22Rv1 (cell line): ENCODE measurements at regions not wholly inside any gene's neighbourhood (a gene's known extent, or its start where the extent isn't known, plus 50 kb on each side); places are given as distances from the start of the nearest gene placed in this dataset.

Source experiments
- ZFX ChIP-seq: fragments of 450-650 bp; IDR thresholded peaks from 2 replicates; pipeline ENCODE4 v1.6.1; 2017; ENCODE audit warnings: antibody characterized with exemption, borderline replicate concordance
- TF ChIP-seq, protein P1 (sequence below): fragments of 450-650 bp; IDR thresholded peaks from 2 replicates; pipeline ENCODE4 v1.5.1; 2017; ENCODE audit warnings: mild to moderate bottlenecking

DNA sequence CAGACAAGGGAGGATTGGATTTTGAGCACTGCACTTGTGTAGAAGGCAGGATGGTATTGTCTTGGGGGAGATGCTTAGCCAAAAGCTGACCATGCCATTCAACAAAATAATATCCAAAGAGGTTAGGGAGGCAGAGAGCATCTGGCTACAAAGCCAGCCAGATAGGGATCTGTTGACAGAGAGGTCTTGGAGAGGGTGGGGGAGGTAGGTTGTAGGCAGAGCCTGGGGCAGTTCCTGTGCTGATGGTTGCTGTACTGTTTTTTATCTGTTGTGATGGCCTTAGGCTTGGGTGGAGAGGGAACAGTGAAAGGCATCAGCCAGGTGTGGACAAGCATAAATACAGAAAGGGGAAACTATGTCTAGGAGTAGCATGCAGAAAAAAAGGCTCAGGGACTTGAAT is 100.9 kb downstream of the AQP4 start:
- TF ChIP-seq, protein P1, sequence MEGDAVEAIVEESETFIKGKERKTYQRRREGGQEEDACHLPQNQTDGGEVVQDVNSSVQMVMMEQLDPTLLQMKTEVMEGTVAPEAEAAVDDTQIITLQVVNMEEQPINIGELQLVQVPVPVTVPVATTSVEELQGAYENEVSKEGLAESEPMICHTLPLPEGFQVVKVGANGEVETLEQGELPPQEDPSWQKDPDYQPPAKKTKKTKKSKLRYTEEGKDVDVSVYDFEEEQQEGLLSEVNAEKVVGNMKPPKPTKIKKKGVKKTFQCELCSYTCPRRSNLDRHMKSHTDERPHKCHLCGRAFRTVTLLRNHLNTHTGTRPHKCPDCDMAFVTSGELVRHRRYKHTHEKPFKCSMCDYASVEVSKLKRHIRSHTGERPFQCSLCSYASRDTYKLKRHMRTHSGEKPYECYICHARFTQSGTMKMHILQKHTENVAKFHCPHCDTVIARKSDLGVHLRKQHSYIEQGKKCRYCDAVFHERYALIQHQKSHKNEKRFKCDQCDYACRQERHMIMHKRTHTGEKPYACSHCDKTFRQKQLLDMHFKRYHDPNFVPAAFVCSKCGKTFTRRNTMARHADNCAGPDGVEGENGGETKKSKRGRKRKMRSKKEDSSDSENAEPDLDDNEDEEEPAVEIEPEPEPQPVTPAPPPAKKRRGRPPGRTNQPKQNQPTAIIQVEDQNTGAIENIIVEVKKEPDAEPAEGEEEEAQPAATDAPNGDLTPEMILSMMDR: no peak
- TF ChIP-seq ZFX: no peak
